Spleen (tissue), 11 donors: ENCODE measurements at regions not wholly inside any gene's neighbourhood (a gene's known extent, or its start where the extent isn't known, plus 50 kb on each side); places are given as distances from the start of the nearest gene placed in this dataset.
A peak's percentile ranks its signal among the peaks of the same experiment; 100 is the strongest.
"Not testable (repeated sequence)": the region's sequence is repeated elsewhere in the genome, so short reads cannot be mapped to it uniquely, and the experiment has no call there.

Experiments used
- DNase-seq: peaks from one replicate; pipeline ENCODE4 v3.0.0-alpha.2; 2020
- H3K27ac ChIP-seq, 8 donors: fragments of 200-600 bp; sonication (generic) in 7 of 8; 1 replicate in 4 of 8; 2 replicates in 4 of 8; pipeline versions ENCODE4 v1.5.0 to v1.8.0; 2016 to 2021; ENCODE audit warnings: inconsistent platforms in 4 of 8, mild to moderate bottlenecking in 4 of 8, moderate library complexity in 1 of 8
- H3K27me3 ChIP-seq, 7 donors: fragments of 200-600 bp; sonication (generic) in 6 of 7; replicated peaks in 1 of 7; 1 replicate in 4 of 7; 2 replicates in 3 of 7; pipeline versions ENCODE4 v1.5.0 to v1.8.0; 2016 to 2021; ENCODE audit warnings: inconsistent platforms in 3 of 7, mild to moderate bottlenecking in 1 of 7
- H3K36me3 ChIP-seq, 6 donors: fragments of 200-600 bp; sonication (generic) in 5 of 6; 1 replicate in 4 of 6; 2 replicates in 2 of 6; pipeline versions ENCODE4 v1.5.0 to v1.8.0; 2016 to 2021; ENCODE audit warnings: inconsistent platforms in 2 of 6
- H3K4me1 ChIP-seq, 6 donors: fragments of 200-600 bp; sonication (generic) in 5 of 6; 1 replicate in 3 of 6; 2 replicates in 3 of 6; pipeline versions ENCODE4 v1.5.0 to v1.8.0; 2016 to 2021; ENCODE audit warnings: inconsistent platforms in 3 of 6
- H3K4me3 ChIP-seq, 8 donors: fragments of 200-600 bp; sonication (generic) in 7 of 8; 1 replicate in 4 of 8; 2 replicates in 4 of 8; pipeline versions ENCODE4 v1.5.0 to v1.8.0; 2016 to 2021; ENCODE audit warnings: inconsistent platforms in 4 of 8, mild to moderate bottlenecking in 4 of 8, moderate library complexity in 2 of 8
- H3K9me3 ChIP-seq, 8 donors: fragments of 200-600 bp; sonication (generic) in 7 of 8; 1 replicate in 4 of 8; 2 replicates in 4 of 8; pipeline versions ENCODE4 v1.5.0 to v1.8.0; 2016 to 2021; ENCODE audit warnings: inconsistent platforms in 4 of 8
- POLR2A ChIP-seq, 3 donors: fragments of 450-650 bp; IDR thresholded peaks; one replicate each; pipeline ENCODE4 v1.5.1; 2017; ENCODE audit warnings: antibody characterized with exemption in 3 of 3, mild to moderate bottlenecking in 1 of 3
- POLR2AphosphoS5 ChIP-seq, 3 donors: sonication (generic); formaldehyde crosslinking; IDR thresholded peaks; one replicate each; pipeline ENCODE4 v1.5.1; 2017; ENCODE audit warnings: antibody characterized with exemption in 3 of 3
- WGBS, 5 donors: extraction: QIAGEN DNeasy Blood & Tissue Kit in 3 of 5; methylation state at CpG; one replicate each; pipeline versions ENCODE4 v1.1.5 to v1.1.7; 2013 to 2018; 5-methylcytosine and 5-hydroxymethylcytosine counted together
- intact Hi-C: fragments of 100-400 bp; cut with DNase I; formaldehyde crosslinking; loops from one replicate; pipeline ENCODE4 v1.15.0; 2023; ENCODE audit warnings: low total_unique reads
- TF ChIP-seq, protein P1 (sequence below), 11 experiments: fragments of 200-600 bp in 7 of 11; fragments of 450-650 bp in 4 of 11; sonication (generic) in 4 of 11; IDR thresholded peaks in 8 of 11; conservative IDR thresholded peaks in 3 of 11; 1 replicate in 7 of 11; 2 replicates in 4 of 11; pipeline versions ENCODE4 v1.4.0 to v1.8.0; 2016 to 2021; ENCODE audit warnings: antibody characterized with exemption in 11 of 11, inconsistent platforms in 4 of 11, mild to moderate bottlenecking in 1 of 11
- donor health status: healthy with polysubstance abuse.
- donor health status: DM: no; HTN: no; CAD: no; lungs with moderate emphysema.
- donor health status: DM: no; HTN: no; CAD: no.
- donor health status: Bipolar disorder and iron deficiency.
- donor health status: healthy.
- donor health status: DM: no; HTN: no; CAD: no.
- donor health status: DM: yes; HTN: yes; CAD: no.

DNA sequence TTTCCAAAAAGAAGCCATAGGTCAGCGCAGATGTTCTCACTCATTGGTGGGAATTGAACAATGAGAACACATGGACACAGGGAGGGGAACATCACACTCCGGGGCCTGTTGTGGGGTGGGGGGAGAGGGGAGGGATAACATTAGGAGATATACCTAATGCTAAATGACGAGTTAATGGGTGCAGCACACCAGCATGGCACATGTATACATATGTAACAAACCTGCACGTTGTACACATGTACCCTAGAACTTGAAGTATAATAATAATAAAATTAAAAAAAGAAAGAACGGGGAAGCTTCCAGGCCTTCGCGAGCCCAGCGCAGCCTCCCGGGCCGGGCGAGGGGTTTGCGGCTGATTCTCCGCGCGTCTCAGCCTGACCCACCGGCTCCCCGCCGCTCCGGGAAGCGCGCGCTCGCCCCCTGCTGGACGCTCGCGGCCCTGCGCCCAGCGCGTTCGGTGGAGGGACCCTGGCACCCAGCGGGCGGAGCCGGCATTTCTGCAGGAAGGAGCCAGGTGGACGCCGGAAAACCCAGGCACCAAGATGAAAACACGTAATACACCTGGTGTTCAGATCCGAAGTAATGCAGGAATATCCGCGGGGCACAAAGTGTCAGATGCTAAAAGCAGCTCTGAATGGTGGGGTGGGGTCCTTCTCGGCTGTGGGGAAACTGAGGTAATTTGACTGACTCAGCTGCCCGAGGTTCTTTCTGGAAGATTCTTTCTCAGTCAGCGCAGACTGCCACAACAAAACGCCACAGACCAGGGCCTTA is 67.1 kb upstream of the PPP1R26 start:
- H3K4me3 ChIP-seq, H3K36me3 ChIP-seq, H3K27ac ChIP-seq, H3K4me1 ChIP-seq, H3K9me3 ChIP-seq: not testable (repeated sequence)
- H3K27me3 ChIP-seq: peaks cover 0 to 65% (median 15%) of the 10 kb centered on the region in 7 donors
- WGBS, 5 donors: 9 to 12% (median 11%) methylated on average over 42 to 43 of the region's 43 CpGs
- intact Hi-C loops: loop anchor here (5.0 kb wide), 2 partner anchors 325 to 715 kb away; partner anchors contain the start of gene OLFM1
- TF ChIP-seq, protein P1, sequence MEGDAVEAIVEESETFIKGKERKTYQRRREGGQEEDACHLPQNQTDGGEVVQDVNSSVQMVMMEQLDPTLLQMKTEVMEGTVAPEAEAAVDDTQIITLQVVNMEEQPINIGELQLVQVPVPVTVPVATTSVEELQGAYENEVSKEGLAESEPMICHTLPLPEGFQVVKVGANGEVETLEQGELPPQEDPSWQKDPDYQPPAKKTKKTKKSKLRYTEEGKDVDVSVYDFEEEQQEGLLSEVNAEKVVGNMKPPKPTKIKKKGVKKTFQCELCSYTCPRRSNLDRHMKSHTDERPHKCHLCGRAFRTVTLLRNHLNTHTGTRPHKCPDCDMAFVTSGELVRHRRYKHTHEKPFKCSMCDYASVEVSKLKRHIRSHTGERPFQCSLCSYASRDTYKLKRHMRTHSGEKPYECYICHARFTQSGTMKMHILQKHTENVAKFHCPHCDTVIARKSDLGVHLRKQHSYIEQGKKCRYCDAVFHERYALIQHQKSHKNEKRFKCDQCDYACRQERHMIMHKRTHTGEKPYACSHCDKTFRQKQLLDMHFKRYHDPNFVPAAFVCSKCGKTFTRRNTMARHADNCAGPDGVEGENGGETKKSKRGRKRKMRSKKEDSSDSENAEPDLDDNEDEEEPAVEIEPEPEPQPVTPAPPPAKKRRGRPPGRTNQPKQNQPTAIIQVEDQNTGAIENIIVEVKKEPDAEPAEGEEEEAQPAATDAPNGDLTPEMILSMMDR (IDR thresholded peaks at IDR 0.05 in 8 of 11, conservative IDR thresholded peaks at IDR 0.05 in 3 of 11): peak; percentile 87 to 99 (median 97)
- TF ChIP-seq POLR2AphosphoS5 (IDR thresholded peaks at IDR 0.05): peak in 1 of 3 donors; percentile 43
- DNase-seq: peak; percentile 89

DNA sequence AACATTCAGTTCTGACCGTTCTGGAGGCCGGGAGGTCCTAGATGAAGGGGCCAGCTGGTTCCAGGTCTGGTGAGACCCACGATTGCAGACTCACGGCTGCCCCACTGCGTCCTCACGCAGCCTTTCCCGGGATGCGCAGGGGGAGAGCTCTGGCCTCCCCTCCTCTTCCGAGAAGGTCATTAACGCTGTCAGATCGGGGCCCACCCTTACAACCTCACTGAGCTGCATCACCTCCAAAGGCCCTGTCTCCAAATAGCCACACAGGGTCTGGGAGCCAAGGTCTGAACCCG is 66.6 kb upstream of the PPP1R26 start:
- 68 to 85% (median 79%) methylated on average over 12 of the region's 12 CpGs for WGBS, 5 donors
- peak; percentile 38 for DNase-seq
- intact Hi-C loops: loop anchor here (5.0 kb wide), 2 partner anchors 326 to 716 kb away; partner anchors contain the start of gene OLFM1

DNA sequence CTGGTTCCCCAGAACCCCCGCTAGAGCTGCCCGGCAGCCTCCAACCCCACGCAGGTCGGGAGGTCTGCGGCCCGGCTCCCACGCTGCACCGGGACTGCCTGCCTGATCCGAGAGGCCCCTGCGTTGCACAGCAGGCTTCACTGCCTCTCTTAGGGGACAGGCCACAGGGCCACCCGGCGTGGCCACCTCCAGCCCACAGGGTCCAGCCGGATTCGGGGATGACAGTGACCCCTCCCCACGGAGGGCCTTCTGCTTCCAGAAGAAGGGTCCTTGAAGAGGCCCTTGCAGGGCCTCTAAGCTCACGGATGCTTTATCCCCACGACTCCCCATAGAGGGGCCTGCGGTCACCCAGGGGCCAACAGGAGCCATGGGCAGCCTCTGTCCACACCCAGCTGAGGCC is 66.1 kb upstream of the PPP1R26 start:
- intact Hi-C loops: loop anchor here (5.0 kb wide), 2 partner anchors 326 to 716 kb away; partner anchors contain the start of gene OLFM1

More for the DNA sequence above, 66.6 kb upstream of the PPP1R26 start:
- no peaks in the 10 kb centered on the region for H3K9me3 ChIP-seq
- peaks cover 0 to 8% (median 6%) of the 10 kb centered on the region in 6 donors for H3K4me1 ChIP-seq
- H3K36me3 ChIP-seq: no peaks in the 10 kb centered on the region
- H3K27me3 ChIP-seq: peaks cover 0 to 68% (median 15%) of the 10 kb centered on the region in 7 donors
- no peak overlapping the region for H3K27ac ChIP-seq
- TF ChIP-seq POLR2A (IDR thresholded peaks at IDR 0.05): no peak
- no peak overlapping the region for H3K4me3 ChIP-seq

DNA sequence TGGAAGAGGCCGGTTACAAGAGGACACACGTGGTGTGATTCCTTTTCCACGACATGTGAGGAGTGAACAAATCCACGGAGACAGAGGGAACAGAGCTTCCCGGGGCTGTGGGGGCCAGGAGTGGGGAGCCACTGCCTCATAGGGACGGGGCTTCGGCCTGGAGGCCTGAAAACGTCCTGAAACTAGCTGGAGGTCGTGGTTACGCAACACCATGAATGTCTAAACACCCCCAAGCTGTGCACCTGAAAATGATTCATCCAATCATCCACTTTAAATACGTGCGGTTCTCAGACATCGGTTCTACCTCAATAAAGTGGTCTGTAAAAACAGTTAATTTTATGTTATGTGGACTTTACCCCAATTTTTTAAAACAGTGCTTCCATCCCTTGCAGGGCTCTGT is 65.3 kb upstream of the PPP1R26 start:
- H3K36me3 ChIP-seq: no peaks in the 10 kb centered on the region
- 66 to 81% (median 71%) methylated on average over 13 of the region's 13 CpGs for WGBS, 5 donors
- peaks cover 0 to 8% (median 6%) of the 10 kb centered on the region in 6 donors for H3K4me1 ChIP-seq
- no peak for TF ChIP-seq POLR2A (IDR thresholded peaks at IDR 0.05)
- TF ChIP-seq, protein P1 (IDR thresholded peaks at IDR 0.05 in 8 of 11, conservative IDR thresholded peaks at IDR 0.05 in 3 of 11): no peak
- TF ChIP-seq POLR2AphosphoS5 (IDR thresholded peaks at IDR 0.05): no peak
- H3K9me3 ChIP-seq: no peaks in the 10 kb centered on the region
- H3K27ac ChIP-seq: no peak overlapping the region
- intact Hi-C loops: loop anchor here (5.0 kb wide), 2 partner anchors 327 to 717 kb away; partner anchors contain the start of gene OLFM1
- H3K4me3 ChIP-seq: no peak overlapping the region
- peak; percentile 10 for DNase-seq
- H3K27me3 ChIP-seq: peaks cover 0 to 78% (median 14%) of the 10 kb centered on the region in 7 donors

More for the DNA sequence above, 66.1 kb upstream of the PPP1R26 start:
- Histone ChIP-seq H3K27me3 (peaks cover 0 to 71% (median 15%) of the 10 kb centered on the region in 7 donors), H3K4me1 (peaks cover 0 to 8% (median 6%) of the 10 kb centered on the region in 6 donors), H3K9me3 (no peaks in the 10 kb centered on the region), H3K36me3 (no peaks in the 10 kb centered on the region), H3K27ac (no peak overlapping the region), H3K4me3 (no peak overlapping the region)
- no peak for TF ChIP-seq POLR2AphosphoS5 (IDR thresholded peaks at IDR 0.05)
- no peak for TF ChIP-seq POLR2A (IDR thresholded peaks at IDR 0.05)
- TF ChIP-seq, protein P1 (IDR thresholded peaks at IDR 0.05 in 8 of 11, conservative IDR thresholded peaks at IDR 0.05 in 3 of 11): no peak
- WGBS, 5 donors: 77 to 91% (median 87%) methylated on average over 7 to 18 of the region's 18 CpGs
- peak; percentile 68 for DNase-seq
